GM21526 (cell line): ENCODE measurements at regions not wholly inside any gene's neighbourhood (a gene's known extent, or its start where the extent isn't known, plus 50 kb on each side); places are given as distances from the start of the nearest gene placed in this dataset.
"Not testable (repeated sequence)": the region's sequence is repeated elsewhere in the genome, so short reads cannot be mapped to it uniquely, and the experiment has no call there.

ENCODE experiments used
- ATAC-seq: cut with Tn5 transposase; IDR thresholded peaks from one replicate; pipeline ENCODE4 v1.9.1; 2021; ENCODE audit warnings: moderate library complexity; ENCODE audit not compliant: unreplicated experiment, low FRiP score

DNA sequence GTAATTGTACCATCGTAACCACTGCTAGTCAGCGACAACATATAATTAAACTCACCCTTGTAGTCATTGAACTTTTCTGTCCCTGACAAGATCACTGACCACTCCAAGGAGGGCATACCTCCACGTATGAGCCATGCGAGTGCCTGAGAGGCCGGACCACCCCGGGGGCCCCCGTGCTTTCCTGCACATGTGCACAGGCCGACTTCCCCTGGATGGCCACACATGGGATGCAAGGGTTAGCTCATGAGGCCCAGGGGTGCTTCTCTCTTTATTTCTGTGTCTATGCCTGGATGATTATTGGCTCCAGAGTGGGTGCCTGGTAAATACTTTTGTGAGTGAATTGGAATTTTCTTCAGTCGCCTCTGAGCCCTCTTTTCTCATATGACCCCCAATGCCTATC, 82.8 kb upstream of the ZNF536 start:
- no peak for ATAC-seq

- not testable (repeated sequence) for ATAC-seq
Observed at GRCh38 chr19:30290805-30291204, 81.4 kb upstream of the ZNF536 start.

DNA sequence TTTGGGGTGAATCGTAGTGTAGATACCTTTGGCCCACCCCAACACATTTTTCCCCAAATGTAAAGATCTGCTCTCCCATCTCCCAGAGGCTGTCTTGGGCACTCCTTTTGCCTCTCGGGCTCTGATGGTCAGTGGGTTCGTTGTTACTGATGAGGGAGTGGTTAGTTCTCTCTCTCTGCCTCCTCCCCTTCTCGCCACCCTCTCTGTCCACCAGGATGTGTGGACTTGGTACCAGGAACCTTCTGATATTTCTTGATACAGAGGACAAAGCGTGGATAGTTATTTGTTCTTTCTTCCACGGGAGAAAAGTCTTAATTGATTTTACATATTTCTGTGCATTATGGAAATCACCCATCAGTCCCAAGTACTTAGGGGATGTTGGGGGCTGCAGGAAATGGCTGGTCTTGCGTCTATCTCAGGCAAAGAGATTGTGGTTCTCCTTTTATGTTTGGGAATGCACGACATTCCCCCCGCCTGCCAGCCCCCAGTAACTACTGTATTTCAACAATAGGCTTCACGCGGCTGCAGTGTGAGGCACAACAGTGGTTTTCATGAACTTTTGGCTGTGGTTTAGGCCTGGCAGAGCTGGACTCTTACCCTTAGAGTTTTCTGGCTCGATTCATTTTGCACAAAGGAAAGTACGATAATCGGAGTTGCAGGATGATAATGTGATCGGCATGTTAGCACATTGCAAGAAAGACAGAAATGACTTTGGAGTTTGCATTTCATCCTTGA, 79.0 kb upstream of the ZNF536 start:
- no peak for ATAC-seq

GRCh38 chr19:30297969-30298368, 74.2 kb upstream of the ZNF536 start:
- no peak for ATAC-seq

GRCh38 chr19:30303131-30303654, 69.0 kb upstream of the ZNF536 start:
- ATAC-seq = no peak

DNA sequence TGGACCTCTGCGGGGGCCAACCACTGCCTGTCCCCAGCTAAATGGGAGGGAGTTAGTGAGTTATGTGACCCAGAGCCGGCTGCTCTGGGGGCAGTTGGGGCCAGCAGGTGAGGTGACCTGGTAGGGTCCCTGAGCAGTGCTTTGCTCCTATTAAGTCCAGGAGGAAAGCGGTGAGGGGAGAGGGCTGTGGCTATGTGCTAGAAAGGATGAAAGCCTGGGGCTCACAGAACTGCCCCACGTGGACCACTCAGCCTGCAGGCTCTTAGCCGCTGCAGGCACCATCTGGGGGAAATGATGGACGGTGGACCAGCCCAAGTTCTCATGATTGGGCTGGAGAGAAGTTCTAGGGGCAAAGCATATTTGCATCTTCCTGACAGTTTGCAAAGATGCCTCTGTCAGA, 67.6 kb upstream of the ZNF536 start:
- no peak for ATAC-seq

DNA sequence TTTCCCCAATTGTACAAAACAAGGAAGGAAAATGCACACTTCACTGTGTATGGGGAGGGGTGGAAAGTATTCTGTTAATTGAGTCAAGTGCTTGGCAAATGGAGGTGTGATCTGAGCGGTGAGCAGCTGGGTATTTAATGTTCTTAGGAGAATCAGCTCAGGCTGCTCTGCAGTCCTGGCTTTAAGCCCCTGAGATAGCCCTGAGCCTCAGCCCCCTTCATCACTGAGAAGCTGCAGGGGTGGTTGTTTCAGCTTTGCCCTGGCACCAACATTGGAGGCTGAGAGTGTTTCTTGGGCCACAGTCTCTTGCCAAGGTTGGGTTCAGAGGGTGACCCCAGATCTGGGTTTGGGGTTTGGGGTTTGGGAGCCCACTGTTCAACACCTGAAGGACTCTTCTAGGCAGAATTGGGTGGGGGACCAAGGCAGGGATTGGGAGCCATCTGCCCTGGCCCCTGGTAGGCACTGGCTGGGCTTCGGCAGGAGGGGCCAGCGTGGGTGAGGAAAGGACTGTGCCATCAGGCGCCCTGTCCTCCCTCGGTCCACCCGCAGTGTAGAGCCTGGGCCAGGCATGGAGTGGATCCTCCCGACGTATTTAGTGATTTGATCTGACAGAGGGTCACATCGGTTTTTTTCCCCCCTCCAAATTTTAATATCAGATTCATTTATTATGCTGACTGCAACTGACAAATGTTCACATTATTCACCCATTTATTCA, 66.7 kb upstream of the ZNF536 start:
- no peak for ATAC-seq

GRCh38 chr19:30307191-30307974, 64.8 kb upstream of the ZNF536 start:
- no peak for ATAC-seq

DNA sequence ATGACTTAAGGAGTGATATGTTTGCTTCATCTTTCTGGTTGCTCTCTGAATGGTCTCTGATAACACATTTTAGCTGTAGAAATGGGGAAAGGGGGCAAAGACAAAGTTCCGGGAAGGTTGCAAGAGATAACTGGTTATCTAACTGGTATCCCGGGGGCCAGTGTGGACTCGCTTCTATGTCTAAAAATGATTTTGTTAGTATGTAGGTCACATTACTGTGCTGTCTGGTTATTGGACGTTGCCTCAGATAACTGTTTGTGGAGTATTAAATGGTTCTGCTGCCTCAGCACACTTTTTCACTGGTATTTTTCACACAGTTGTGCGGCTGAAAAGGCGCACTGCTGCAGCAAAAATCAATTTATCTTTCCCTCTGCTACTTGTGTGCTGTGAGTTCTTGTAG, 63.0 kb upstream of the ZNF536 start:
- no peak for ATAC-seq

GRCh38 chr19:30309905-30310601, 62.1 kb upstream of the ZNF536 start:
- ATAC-seq = no peak

GRCh38 chr19:30310602-30311263, 61.5 kb upstream of the ZNF536 start:
- no peak for ATAC-seq

GRCh38 chr19:30311911-30312310, 60.3 kb upstream of the ZNF536 start:
- ATAC-seq = no peak

DNA sequence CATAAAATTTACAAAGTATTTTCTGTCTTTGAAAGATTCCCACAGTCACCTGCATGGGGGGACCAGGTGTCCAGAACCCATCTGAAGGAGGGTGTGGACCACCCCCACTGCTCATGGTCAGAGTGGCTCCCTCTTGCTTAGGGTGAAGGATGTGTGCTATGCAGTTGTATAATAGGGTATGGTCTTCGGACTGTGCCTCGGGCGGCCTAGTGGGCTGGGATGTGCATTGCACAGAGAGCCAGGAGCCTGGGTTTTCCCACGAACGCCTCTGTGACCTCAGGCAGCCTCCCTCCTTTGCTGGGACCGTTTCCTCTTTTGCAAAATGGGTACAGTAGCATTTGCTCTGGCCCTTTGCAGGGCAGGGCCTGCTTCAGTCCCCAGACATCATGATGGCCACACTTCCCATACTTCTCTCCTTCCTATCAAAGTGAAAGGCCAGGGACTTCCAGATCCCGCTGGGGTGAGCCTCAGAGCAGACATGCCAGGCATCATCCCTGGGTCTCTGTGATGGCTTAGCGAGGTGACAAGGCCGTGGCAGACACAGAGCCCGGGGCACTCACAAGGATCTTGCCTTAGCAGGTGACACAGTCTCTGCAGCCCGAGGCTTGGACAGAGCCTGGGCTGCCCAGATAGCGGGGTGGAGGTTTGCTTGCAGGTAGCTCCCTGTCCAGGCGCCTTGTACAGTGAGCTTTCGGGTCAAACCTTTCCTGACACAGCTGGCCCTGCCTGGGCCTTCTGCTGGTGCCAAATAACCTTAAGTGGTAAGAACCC, 59.4 kb upstream of the ZNF536 start:
- ATAC-seq = no peak

GRCh38 chr19:30313353-30313750, 58.8 kb upstream of the ZNF536 start:
- no peak for ATAC-seq

DNA sequence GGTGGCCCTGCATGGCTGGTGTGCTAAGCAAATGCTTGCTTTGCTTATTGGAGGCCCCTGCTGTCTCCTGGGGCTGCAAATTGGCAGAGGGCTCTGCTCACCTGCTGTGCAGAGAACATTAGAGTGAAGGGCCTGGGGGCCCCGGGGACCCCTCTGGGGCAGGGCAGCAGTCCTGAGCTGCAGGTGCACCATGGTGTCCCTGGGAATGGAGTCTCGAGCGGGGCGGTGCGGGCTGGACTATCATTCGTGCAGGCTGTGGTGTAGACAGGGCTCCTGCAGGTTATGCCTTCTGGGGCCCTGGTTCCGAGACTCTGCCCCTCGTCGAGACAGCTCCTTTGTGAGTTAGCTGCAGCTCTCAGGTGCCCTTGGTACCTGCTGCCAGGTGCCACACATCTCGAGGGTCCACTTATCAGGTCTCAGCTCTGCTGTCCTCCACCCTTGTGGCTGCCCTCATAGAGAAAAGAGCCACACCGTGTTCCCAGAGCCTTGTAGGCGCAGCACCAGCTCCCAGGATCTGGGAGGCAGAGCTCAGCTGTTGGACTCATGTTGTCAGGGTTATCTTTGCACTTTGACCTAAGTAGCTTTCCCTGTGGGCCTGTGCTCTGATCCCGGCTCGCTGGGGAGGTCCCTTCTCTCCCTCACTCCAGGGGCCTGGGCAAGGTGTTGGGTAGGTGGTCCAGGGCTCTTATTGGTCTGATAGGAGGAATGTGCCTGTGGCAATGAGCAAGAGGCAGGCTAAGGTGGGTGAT, 58.0 kb upstream of the ZNF536 start:
- ATAC-seq = no peak

DNA sequence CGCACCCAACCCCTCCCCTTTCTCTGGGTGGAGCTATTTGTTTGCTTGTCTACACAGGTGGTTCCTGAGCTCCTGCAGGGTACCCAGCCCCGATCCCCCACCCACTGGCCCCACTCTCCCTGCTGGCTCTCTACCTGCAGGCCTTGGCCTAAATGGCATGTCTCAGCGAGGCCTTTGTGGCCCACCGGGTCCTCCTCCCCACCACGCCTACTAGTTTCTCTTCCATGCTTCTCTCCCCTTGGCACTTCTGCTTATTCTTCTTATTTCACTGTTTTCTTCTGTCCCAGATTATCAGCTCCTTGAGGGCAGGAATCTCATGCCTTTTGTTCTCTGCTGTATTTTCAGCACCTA, 57.4 kb upstream of the ZNF536 start:
- no peak for ATAC-seq

DNA sequence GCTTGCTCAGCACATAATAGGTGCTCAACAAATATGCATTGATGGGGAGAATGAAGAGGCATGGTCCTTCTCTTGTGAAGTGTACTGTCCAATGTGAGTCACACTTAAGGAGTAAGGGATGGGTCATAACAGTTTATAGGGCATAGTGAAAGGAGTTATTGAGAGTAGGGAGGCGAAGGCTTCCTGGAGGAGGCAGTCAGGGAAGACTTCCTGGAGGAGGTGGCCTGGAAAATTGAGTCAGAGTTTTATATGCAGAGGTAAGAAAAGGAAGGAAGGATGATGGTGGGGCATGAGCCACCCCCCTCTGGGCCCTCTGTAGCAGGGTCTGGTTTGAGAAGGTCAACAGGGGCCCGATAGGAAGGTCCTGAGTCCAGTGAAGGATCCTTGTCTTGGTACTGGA, 57.0 kb upstream of the ZNF536 start:
- no peak for ATAC-seq

DNA sequence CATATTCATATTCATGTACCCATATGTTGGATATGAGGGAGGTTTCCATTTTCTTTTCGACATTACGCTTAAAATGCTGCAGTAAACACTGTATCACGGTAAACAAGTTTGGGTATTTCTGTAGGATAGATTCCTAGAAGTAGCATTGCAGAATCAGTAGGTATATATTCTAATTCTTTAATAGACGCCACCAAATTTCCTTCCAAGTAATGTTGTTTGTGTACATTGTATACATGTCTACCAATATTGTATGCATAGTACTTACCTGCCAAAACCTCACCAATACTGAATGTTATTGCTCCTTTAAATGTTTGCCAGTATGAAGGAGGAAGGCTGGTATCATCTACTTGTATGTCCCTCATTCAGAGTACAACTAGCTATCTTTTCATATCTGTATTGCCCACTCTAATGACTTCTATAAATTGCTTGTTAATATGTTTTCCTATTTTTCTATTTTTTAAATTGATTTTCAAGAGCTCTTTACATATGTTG, 56.1 kb upstream of the ZNF536 start:
- no peak for ATAC-seq
